HG03442 (cell line): ENCODE measurements at regions not wholly inside any gene's neighbourhood (a gene's known extent, or its start where the extent isn't known, plus 50 kb on each side); places are given as distances from the start of the nearest gene placed in this dataset.
"Not testable (repeated sequence)": the region's sequence is repeated elsewhere in the genome, so short reads cannot be mapped to it uniquely, and the experiment has no call there.

Source experiments
- ATAC-seq: cut with Tn5 transposase; IDR thresholded peaks from one replicate; pipeline ENCODE4 v1.9.1; 2021; ENCODE audit warnings: mild to moderate bottlenecking, moderate library complexity; ENCODE audit not compliant: unreplicated experiment

DNA sequence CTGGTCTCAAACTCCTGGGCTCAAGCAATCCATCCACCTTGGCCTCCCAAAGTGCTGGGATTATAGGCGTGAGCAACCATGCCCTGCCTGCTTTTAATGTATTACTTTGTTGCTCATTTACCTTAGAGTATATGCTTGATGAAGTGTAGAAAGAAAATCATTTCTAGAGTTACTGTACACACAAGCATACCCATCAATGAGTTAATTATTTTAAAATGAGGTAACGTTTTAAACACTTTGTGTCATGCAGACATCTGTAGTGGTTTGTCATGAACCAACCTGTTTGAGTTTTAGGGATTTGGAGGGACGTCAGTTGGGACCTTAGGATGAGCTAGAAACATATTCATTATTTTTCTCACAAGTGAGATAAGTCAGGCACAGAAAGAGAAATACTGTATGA lies 332.4 kb upstream of the IGF1R start:
- ATAC-seq = no peak

DNA sequence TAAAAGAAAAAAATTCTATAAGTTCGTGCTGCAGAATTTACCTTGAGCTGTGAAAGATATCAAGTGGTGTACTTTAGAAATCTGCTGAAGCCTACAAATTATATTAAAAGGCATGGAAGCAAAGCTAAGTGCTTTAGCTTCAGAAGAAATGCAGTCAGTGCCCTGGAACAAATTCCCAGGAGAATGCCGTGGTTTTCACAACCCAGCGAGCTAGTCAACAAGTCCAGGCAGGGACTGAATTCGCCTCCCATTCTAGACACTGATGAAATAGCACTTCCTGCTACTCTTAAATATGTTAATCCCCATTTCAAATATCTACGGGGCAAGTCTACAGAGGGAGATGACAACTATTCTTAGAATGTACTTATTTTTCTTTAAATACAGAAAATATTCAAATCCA lies 326.4 kb upstream of the IGF1R start:
- ATAC-seq = no peak

DNA sequence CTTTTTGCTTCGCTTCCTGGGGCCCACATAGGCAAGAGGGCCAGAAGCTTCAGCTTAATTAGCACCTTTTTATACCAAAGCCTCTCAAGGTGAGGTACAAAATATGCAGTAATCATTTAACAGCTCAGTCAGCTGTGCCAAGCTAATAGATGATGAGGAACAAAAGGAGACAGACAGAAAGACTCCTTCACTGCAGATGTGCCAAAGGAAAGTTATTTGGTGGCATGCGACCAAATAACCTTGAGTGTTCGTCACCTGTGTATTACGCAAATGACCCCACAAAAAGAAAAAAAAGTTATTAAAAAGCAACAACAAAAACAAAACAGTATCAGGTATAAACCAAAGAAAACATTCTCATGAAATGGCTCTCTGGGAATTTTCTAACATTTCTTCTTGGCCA lies 325.8 kb upstream of the IGF1R start:
- no peak for ATAC-seq

DNA sequence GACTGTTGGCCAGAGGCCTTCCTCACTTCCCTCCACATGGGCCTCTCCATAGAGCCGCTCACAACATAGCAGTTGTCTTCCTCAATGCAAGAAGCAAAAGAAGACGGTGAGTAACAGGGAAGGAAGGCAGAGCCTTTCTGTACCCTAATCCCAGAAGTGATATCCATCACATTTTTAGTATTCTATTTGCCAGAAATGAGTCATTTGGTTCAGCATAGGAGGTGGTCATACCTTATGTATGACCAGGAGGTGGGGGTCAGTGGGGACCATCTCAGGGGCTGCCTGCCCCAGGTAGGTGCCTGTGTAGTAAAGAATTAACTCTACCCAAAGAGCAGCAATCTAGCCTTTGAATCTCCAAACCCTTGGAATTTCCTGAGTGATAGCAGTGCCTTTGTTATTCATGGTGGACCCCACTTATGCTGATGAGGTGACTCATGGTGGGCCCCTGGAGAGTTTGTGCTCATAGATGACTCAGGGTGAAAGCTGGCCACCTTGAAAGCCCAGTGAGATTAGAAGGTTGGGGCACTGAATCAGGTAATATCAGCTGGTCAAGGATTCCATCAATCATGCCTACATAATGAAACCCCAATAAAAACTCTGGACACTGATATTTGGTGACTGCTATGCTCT lies 323.9 kb upstream of the IGF1R start:
- no peak for ATAC-seq

DNA sequence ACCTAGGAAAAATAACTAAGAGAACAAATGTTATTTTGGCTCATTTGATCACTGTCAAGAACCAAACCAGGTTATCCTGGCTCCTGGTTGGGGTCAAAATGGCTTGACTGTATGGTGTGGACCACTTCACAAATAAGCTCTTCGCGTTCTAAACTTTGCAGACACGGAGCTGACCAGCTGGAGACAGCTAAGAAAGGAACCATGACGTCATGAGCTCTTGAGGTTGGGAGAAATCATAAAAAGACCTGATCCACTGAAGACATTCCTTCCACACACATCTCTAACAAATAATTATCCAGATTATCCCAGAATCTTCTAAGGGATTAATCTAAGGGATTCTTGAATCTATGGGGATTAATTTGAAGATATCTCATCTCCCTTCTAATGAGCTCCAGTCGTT lies 321.5 kb upstream of the IGF1R start:
- no peak for ATAC-seq

DNA sequence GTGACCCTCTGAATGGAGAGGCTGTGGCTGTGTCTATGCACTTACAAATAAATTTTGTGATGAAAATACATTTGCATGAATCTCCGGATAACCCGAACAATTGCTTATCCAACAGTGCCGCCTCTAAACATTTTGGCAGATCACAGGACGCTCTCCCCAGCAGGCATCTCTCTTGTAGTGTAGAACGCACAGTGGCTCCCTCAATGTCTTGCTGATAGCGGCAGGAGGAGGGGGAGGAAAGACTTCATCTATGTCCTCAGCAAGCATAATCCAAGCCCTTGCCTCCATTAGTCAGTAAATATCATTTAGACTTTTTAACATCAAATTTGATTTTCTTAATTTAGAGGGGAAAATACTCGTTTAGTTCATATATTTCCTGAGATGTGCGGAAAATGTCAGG lies 318.1 kb upstream of the IGF1R start:
- ATAC-seq = no peak

DNA sequence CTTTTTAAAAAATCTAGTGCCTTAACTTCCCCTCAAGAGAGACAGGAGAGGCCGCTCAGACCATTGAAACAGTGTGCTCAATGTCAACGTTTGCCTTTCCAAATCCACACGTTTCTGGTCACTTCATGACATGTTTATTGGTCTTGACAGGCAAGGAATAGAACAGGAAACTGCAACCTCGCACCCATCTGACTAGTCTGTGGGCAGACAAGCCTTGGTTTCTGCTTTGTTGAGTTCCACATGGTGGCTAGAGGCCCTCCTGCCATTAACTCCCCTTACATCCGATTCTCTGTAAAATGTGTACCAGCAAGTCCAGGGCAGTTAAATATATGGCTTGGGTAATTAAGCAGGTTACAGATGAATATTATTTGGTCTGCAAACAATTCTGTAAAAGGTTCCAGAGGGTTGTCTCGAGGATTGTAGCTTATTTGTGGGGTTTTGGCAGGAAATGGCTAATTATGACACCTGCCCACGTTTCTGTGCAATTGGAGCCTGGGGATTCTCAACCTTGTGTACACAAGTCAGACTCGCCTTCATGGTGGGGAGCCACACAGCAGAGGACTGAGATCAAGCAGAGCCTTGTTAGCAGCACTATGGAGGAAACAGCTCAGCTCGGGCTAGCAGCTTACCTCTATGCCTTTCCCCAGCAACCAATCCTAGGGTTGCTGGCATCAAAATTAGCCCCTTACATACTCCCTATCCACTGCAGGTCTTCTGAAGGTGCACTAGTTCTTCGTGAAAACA lies 317.5 kb upstream of the IGF1R start:
- ATAC-seq = no peak

DNA sequence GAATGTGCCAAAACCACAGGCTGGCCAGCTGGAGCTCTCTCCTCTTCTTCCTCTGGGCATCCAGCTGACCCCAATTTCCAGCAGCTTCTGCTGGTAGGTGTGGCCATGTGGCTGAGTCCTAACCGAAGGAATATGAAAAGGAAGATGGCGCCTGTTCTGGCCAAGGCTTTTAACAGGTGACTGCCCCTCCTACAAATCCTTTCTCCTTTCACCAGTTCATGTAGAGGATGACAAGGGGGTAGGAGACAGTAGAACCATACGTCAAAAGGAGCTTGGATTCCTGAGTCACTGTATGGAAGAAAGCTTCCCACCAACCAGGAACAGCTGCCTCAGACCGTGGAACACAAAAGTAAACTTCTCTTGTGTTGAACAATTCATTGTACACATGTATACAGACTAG lies 316.7 kb upstream of the IGF1R start:
- ATAC-seq = no peak

DNA sequence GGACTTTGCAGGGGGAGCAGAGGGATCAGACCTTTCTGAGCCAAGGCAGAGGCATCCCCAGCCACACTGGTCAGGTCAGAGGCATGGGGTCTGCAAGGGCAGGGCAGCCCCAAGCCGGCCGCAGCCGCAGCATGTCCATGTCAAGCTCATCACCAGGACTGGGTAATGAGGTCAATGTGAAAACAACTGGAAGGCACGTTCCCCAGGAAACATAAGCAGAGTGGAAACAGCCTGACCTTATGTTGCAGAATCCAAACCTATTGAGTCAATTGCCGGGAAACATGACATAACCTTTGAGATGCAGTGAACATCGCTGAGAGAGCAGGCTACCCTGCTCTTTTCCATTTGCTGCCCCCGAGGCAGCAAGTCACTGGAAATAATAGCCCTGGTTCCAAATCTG lies 315.1 kb upstream of the IGF1R start:
- ATAC-seq = no peak

DNA sequence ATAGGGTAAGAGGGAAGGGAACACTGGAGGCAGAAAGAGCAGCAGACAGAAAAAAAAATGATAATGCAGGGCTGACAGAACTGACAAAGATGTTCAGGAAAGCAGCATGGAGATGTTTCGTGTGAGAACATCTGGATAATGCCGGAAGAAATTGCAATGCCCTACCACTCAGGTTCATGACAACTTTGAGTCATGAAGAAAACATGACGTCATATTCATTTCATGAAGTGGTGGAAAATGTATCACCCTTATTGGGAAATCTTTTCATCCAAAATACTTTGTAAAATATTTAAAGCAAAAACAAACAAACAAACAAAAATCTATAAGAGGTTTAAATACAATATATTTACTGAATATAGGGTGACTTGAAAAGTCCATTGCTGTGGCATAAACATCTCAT lies 305.4 kb upstream of the IGF1R start:
- ATAC-seq = no peak

DNA sequence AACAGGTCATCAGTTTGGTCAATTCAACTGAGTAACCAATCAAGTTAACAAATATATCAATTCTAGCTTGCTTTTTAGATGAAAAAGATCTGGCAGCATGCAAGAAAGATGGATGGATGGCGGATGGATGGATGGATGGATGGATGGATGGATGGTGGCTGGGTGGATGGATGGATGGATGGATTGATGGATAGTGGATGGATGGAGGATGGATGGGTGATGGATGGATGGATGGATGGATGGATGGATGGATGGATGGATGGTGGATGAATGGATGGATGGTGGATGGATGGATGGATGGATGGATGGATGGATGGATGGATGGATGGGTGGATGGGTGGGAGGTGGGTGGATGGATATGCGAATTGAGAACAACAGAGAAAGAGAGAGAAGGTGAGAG lies 303.7 kb upstream of the IGF1R start:
- no peak for ATAC-seq

DNA sequence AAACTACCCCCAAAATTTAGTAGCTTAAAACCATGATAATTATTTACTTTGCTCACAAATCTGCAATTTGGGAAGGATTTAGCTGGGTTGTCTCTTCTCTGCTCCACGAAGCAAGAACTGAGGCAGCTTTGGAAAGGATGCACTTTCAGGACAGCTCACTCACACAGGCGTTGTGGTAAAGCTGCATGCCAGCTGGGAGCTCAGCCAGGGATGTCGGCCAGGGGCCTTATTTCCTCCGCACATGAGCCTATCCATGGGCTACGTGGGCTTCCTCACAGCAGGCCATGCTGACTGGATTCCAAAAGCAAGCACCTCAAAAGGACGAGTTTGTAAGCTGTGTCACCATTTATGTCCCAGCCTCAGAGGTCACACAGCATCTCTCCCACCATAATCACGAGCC lies 301.3 kb upstream of the IGF1R start:
- no peak for ATAC-seq

DNA sequence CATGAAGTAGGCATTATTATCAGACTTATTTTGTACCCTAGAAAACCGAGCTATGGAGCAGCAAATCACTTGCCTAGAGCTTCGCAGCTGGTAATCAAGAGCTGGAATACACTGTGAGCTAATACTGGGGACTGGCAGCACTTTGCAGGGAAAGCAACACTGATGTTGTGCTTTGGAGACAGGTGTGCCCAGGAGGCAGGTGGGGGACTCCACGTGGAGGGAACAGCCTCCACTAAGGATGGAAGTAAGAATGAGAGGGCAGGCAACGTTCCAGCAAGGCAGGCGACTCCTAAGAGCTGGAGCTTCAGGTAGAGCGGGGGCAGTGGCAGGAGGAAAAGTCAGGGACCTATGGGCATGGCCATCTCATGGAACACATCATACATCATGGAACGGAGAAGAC lies 300.5 kb upstream of the IGF1R start:
- no peak for ATAC-seq

DNA sequence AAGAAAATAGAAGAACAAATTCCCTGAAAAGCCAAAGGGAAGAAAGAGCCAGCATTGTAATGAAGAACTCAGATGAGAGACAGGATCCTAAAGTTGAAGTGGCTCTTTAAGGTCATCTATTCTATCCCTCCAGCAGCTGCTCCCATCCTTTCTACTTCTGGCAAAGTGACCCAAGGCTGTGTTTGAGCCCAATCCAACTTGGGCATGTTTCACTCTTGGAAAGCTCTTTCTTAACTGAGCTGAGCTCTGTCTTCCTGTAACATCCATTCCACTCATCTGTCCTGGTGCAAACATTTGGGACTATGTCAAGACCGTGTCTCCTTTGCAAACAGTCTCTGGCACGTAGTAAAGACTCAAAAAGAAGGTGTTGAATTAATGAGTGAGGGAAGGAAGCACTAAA lies 298.1 kb upstream of the IGF1R start:
- no peak for ATAC-seq

DNA sequence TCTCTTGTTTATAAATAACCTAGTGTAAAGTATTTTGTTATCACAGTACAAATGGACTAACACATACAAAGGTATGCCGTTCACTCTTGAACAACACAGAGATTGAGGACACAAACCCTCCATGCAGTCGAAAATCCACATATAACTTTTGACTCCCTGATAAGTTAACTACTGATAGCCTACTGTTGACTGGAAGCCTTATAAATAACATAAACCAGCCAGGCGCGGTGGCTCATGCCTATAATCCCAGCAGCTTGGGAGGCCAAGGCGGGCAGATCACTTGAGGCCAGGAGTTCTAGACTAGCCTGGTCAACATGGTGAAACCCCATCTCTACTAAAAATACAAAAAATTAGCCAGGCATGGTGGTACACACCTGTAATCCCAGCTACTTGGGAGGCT lies 290.1 kb upstream of the IGF1R start:
- not testable (repeated sequence) for ATAC-seq

DNA sequence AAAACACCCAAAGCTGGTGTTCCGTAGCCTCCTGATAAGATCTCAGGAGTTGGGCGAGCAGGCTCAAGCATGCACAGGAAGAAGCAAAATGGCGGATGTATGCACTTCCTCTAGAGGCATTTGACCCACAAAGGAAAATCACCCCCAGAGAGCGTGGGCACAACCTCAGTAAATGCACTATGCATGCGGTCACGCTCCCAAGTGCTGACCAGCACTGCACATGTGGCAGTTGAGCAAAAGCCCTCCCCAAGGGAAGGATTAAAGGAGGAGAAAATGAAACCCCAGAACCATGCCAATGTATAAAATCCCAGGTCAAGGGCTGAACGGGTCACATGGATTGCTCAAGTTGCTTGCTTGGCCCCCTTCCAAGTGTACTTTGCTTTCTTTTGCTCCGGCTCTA lies 289.4 kb upstream of the IGF1R start:
- no peak for ATAC-seq

DNA sequence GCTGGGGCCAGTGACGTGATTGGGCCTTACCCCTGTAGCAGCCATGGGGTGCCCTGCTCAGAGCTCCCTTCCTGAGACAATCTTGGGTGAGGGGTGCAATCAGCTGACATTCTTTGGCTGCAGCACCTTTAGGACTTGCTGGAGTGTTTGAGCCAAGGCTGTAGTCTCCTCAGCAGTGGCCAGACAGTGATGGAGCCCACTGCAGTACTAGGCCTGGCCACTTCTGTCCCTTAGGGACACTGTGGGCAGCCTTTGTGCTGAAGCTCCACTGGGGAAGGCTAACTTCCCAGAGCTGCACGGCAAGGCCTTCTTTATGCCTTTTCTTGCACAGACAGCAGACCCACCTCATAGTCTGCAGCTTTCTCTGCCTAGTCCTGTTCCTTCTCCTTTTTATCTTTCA lies 284.9 kb upstream of the IGF1R start:
- no peak for ATAC-seq

DNA sequence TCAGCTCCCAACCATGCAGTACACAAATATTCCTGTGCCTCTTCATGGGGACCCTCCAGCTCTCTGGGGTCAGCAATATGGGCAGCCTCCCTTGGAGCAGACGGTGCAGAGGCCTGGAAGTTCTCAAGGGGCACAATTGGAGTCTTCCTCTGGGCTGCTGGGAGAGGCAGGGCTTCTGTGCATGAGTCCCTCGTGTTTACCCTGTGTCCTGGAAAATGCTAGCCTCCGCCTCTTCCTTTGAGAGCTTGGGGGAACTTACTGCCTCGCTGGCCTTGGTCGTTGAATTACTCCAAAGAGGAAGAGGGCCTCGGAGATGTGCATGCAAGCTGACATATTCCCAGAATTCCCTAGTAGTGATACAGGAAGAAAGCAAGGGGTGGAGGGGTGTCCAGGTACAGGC lies 284.4 kb upstream of the IGF1R start:
- ATAC-seq = no peak

DNA sequence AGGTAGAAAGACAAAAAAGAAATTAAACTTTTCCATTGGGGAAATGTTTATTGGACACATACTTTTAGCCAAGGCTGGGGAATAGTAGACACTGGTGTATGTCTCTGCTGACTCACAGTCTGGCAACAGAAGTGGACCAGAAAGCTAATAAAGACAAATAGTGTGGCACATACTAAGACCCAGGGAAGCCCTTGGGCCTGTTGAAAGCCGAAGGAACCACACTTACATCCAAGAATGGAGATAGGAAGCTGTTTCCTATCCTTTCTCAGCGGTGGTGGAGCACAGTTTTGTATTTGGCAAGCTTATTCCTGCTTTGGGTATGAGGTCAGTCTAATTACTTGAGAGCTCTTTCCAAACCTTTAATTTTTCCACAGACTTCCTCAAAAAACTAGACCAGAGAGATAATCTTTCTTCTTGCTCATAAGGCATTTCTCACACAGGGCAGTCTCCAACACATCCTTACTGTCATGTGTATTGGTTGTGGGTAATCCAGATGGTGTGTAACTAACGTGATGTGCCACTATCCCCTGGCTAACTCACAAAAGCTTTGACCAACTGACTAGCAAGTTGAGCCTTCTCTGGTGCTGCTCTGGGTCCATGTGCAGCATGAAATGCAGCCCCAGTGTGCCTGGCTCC lies 279.1 kb upstream of the IGF1R start:
- no peak for ATAC-seq

DNA sequence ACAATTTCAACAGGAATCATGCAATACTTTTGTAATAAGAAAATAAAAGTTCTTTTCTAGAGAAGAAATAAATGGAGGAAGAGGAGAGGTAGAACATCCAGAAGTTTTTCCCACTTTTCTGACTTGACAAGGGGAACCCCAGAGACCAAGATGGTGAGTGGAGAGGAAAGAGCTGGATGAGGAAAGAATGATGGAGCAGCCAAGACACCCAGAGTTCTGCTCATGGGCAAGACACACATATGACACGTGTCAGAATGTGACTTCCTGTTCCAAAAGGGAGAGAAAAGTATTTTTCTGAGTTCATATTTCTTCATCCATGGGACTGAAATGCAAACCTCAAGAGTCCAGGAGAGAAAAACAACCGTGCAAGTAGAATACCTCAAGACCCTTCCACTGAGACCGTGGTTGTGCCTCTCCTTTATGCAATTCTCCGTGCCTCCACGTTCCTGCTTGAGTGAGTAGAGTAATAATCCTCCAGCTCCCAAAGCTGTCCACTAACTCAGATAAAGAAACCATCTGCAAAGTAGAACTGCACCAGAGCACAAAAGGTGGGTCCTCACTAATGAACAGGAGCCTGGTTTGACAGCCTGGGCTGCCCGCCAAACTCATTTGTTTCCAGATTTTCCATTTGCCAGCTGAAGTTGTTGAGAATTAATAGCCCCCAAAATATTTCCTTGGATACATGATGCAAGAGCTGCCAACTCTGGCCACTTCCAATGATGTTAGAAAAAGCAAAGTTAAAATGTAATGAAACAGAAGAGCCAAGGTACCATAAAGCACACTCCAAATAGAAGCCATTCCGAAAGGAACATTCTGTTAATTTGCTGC lies 272.6 kb upstream of the IGF1R start:
- no peak for ATAC-seq

DNA sequence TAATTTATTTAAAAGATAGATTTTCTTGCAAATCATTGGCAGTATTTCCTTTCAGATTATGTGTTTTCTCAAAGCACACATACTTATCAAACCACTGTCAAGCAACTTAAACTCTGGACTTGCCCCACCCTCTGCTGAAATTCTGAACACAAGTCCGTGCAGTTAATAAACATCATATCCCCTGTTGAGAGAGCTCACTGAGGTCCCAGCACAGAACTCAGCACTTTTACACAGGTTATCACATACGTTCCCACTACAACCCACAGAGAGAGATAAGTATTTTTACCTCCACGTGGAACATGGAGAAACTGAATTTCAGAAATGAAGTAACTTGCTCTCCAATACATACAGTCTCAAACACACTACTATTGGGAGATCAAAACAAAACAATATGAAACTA lies 267.6 kb upstream of the IGF1R start:
- ATAC-seq = no peak

DNA sequence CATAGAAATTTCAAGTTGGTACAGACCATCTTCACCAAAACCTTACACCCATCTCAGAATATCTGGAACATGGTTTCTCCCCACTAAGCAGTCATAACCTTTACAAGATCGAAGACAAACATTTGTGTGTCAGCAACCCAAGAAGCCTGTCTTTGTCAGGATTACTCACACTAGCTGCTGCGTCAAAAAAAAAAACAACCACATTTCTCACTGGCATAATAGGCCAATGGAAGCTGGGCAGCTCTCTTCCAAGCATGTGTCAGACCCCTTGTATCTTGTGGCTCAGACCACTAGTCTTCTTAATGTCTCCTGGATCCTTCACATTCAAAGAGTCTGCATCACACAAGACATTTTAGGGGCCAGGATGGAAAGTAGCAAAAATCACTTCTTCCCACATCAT lies 266.9 kb upstream of the IGF1R start:
- ATAC-seq = no peak
